H1 (cell line): ENCODE measurements at regions not wholly inside any gene's neighbourhood (a gene's known extent, or its start where the extent isn't known, plus 50 kb on each side); places are given as distances from the start of the nearest gene placed in this dataset.

ENCODE experiments used
- CTCF ChIP-seq, 3 experiments: IDR thresholded peaks; 1 replicate in 2 of 3; 2 replicates in 1 of 3; pipeline versions ENCODE4 v1.5.1 to v1.6.1; 2011; ENCODE audit warnings: low read length in 3 of 3, mild to moderate bottlenecking in 3 of 3, inconsistent platforms in 2 of 3, low read depth in 1 of 3, moderate library complexity in 1 of 3; ENCODE audit not compliant: insufficient read depth in 1 of 3; ENCODE audit errors: control extremely low read depth in 1 of 3
- EP300 ChIP-seq, 2 experiments: IDR thresholded peaks; 1 replicate in 1 of 2; 2 replicates in 1 of 2; pipeline ENCODE4 v1.6.1; 2011 to 2012; ENCODE audit warnings: low read depth in 2 of 2, low read length in 2 of 2, mild to moderate bottlenecking in 2 of 2, borderline replicate concordance in 1 of 2, inconsistent platforms in 1 of 2, moderate library complexity in 1 of 2
- EZH2 ChIP-seq: fragments of 200-600 bp; sonication (generic); IDR thresholded peaks from 2 replicates; pipeline ENCODE4 v1.7.1; 2012; ENCODE audit warnings: low read depth, mild to moderate bottlenecking, moderate library complexity, low read length, inconsistent platforms; ENCODE audit not compliant: severe bottlenecking
- JUND ChIP-seq: IDR thresholded peaks from 2 replicates; pipeline ENCODE4 v1.6.1; 2011; ENCODE audit warnings: mild to moderate bottlenecking, improper control_type of control experiment, low read length
- MAFK ChIP-seq: IDR thresholded peaks from 2 replicates; pipeline ENCODE4 v1.6.1; 2012; ENCODE audit warnings: low read depth, mild to moderate bottlenecking, improper control_type of control experiment, low read length
- SIN3A ChIP-seq, 2 experiments: IDR thresholded peaks in 1 of 2; conservative IDR thresholded peaks in 1 of 2; 2 replicates each; pipeline ENCODE4 v1.6.1; 2011 to 2012; ENCODE audit warnings: low read length in 2 of 2, improper control_type of control experiment in 1 of 2, low read depth in 1 of 2, mild to moderate bottlenecking in 1 of 2
- SP1 ChIP-seq: IDR thresholded peaks from 2 replicates; pipeline ENCODE4 v1.6.1; 2011; ENCODE audit warnings: low read depth, low read length
- SP2 ChIP-seq: IDR thresholded peaks from 2 replicates; pipeline ENCODE4 v1.6.1; 2012; ENCODE audit warnings: mild to moderate bottlenecking, low read length, inconsistent platforms
- TCF12 ChIP-seq: IDR thresholded peaks from 2 replicates; pipeline ENCODE4 v1.6.1; 2011; ENCODE audit warnings: low read depth, mild to moderate bottlenecking, low read length

- no peak for TF ChIP-seq CTCF (IDR thresholded peaks at IDR 0.05; ENCODE audit: control extremely low read depth in 1 of 3, insufficient read depth in 1 of 3, low read depth in 1 of 3, low read length in 3 of 3)
- TF ChIP-seq EZH2, result no peak
- no peak for TF ChIP-seq EP300 (IDR thresholded peaks at IDR 0.05; ENCODE audit: borderline replicate concordance in 1 of 2, low read depth in 2 of 2, low read length in 2 of 2)
- no peak for TF ChIP-seq MAFK
- TF ChIP-seq SIN3A (conservative IDR thresholded peaks at IDR 0.05 in 1 of 2, IDR thresholded peaks at IDR 0.05 in 1 of 2; ENCODE audit: low read depth in 1 of 2, low read length in 2 of 2), result no peak
- TF ChIP-seq JUND, result no peak
- TF ChIP-seq SP2, result no peak
- no peak for TF ChIP-seq TCF12
- TF ChIP-seq SP1, result no peak
These were observed 554.3 kb upstream of the B3GALT2 start for GRCh38 chr1:193740762-193741161.
